Kidney capillary endothelial cell (primary cell): ENCODE measurements at regions not wholly inside any gene's neighbourhood (a gene's known extent, or its start where the extent isn't known, plus 50 kb on each side); places are given as distances from the start of the nearest gene placed in this dataset.

ENCODE experiments used
- DNase-seq: peaks from one replicate; pipeline ENCODE4 v3.0.0-alpha.2; 2018; ENCODE audit warnings: low spot score

GRCh38 chr13:78426183-78426582 is 177.2 kb downstream of the POU4F1 start:
- DNase-seq, result no peak

DNA sequence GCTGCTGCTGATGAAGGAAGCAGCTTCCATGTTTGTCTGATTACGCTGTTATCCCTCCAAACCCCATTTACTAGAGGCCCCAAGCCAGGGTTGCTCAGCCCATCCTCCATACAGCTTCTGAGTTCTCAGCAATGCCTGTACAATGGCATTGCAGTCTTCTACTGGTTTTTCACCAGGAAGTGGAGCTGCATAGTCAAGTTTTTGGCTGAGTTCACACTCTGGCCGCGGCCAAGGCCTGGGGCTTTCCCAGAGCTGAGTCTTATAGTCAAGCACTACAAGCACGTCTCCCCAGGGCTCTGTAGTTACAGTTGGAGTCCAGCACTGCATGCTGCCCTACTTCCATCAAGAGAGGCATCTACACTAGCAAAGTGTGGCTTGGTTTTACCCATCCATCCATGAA is 182.5 kb downstream of the POU4F1 start:
- DNase-seq, result no peak

GRCh38 chr13:78413887-78414553 is 189.3 kb downstream of the POU4F1 start:
- no peak for DNase-seq

- DNase-seq, result no peak
Observed at GRCh38 chr13:78410847-78411246, 192.5 kb downstream of the POU4F1 start.

DNA sequence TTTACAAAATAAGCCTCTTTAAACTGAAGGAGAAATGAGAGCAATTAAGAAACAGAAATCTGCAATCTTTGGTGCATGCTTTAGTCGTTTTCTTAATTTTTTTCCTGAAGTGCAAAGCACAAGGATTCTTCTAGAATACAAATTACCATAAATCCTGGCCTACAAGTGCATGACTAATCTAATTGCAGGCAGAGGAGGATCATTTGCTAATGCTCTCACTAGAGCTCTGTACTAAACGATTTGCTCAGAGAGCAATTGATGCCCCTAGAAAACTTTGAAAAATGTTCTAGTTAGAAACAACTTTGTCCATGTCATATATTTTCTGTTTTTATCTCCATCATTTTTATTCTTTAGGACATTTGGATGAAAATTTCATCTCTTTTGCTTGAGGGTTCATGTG is 193.2 kb downstream of the POU4F1 start:
- no peak for DNase-seq

DNA sequence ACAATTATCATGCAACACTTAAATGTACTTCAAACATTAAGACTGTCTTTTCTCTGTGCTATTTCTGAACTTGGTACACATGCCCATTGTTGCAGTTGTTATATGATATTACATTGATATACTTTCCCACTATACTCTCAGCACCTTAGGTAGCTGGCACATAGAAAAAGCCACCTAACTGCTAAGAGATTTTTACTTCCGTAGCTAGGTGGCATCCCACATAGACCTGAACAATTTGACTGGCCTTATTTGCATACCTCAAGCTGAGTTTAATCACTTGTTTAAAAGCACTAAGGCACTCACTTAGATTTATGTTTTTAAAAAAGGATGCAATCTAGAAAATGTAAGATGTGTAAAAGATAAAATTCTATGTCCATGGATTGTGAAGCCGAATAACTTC is 194.2 kb downstream of the POU4F1 start:
- no peak for DNase-seq

DNA sequence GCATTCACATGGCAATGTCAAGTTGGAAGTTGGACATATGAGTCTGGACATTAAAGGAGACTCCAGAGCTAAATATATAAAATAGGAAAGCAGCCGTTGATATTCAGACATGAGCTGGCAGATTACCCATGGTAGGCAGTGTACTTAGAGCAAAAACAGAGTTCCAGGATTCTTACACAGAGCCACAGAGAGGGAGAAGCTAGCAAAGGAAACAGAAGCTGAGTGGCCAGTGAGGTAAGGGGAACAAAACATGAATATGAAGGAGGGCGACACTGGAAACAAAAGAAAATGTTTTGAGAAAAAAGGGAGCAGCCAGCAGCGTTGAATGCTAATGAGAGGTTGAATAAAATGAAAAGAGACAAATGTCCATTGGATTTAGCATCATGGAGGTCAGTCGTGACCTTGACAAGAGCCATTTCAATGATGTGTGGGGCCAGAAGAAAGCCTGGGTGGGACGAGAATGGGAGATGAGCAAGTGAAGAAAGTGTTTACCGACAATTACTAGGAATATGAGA is 198.4 kb downstream of the POU4F1 start:
- DNase-seq, result no peak

DNA sequence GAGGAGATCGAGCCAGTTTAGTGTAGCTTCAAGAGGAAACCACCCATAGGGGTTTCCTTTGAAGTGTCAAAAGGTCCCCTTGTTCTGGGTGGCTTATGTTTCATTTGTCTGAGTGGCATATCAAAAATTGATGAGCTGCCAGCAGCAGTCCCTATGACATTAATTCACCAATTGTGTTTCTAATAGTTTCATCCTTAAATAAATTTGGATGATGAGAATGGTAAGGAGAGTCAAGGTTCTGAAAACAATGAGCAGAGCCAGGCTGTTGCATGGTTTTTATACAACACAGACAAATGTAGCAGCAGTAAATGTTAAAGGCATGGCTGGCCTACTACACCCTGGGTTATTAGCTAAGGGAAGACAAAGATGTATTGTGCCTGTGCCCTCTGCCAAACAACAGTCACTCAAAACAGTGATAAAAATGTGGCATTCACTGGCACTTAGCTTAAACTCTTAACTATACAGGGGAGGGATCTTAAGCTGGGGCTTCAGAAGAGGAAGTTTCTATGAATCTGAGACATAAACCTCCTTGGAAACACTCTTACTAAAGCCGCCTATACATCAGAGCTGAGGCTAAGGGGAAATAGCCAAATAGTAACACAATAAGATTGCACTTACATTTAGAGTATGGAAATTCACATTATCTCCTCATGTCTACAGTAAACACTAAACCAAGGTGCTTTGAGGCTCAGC is 200.5 kb downstream of the POU4F1 start:
- DNase-seq, result no peak

- DNase-seq, result no peak
Observed at GRCh38 chr13:78401873-78402707, 201.3 kb downstream of the POU4F1 start.

DNA sequence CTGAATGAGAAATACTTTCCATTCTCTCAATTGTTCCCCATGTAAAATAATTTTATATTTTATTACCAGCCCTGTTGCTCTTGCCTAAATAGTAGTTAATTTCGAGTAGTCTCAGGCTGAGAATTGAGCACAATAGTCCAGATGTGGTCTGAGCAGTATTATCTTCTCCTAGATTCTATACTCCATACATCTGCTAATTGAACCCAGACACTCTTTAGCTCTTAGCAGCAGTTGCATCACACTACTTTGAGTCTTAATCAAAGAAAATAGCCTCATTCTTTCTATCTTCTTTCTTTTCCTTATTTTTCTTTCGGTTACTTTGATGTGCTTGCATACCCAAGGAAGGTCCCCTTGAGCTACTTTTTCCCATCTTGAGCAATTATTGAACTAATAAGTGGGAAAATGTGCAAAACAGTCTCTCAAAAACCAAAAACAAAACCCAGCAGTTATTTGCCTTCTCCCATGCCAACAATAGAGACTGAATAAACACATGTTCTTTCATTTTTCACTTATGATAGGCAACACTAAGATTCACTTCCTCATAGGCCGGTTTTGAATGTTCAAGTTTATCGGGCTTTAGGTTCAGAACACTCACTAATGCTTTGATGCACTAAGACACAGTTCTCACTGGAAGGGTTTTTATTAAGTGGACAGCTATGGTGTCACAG is 204.5 kb downstream of the POU4F1 start:
- DNase-seq, result no peak

DNA sequence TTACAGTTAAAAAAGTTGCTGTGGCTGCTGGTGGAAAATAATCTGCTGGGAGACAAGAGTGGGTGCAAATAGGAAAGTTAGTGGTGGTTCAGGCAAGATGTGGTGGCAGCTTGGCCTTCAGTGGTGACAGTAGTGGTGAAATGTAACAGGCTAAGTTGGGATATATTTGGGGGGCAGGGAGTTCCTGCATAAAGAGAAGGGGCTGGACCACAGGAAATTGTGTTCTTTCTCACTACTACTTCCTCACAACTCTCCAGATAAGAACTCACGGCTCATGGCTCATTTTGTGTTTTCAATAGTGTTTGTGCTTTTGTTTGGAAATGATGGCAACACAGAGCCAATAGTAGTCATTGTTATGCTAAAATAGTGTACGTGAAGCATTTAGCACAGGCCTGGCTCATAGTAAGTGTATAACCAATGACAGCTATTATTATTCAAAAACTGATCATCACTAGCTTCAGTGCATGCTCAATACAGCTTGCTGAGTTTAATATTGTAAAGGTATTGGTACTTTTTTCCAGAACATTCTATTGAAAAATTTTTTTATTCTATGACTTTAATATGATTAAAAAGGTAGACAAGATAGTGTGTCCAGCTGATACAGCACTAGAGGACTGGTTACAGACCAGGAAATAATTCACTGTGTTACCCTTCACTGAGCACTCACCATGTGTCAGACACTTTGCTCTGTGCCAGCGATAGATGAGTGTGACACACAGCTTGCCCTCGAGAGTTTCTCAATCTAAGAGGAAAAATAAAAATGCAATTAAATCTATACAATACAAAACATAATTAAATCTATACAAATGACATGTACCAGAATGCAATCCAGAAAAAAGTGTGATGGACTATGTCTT is 209.8 kb downstream of the POU4F1 start:
- DNase-seq, result no peak

DNA sequence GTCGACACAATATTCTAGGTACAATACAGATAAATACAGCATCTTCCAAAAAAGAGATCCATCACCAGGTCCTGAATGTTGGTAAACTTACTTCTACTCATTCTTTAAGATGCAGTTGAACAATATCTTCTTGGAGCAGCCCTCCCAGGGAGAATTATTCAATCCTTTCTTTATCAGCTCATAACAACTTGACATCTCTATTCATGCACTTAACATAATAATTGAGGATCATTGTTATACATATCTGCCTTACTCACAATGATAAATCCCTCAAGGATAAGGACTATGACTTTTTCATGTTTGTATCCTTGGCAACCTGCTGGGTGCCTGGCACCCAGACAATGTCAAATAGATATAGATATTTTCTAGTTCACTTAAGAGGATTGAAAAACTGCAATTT is 219.5 kb downstream of the POU4F1 start:
- no peak for DNase-seq

GRCh38 chr13:78383071-78383484 is 220.3 kb downstream of the POU4F1 start:
- no peak for DNase-seq

GRCh38 chr13:78382491-78382890 is 220.9 kb downstream of the POU4F1 start:
- no peak for DNase-seq

- no peak for DNase-seq
Observed at GRCh38 chr13:78376822-78377221, 226.5 kb downstream of the POU4F1 start.

DNA sequence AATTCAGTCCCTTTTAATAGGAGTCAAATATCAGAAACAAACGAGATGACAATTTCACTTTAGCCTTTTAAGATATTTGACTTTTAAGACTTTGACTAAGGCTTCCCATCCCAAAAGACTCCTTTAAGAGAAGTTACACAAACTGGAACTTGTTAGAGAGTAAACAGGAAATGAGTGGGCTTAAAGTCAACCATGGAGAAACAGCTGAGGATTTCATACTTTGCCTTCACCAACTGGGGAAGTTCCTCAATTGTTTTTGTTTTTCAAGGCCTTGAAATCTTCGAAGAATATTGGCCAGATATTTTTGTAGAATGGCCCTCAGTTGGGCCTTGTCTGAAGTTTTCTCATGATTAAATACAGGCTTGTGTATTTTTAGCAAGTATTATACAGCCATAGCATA is 227.3 kb downstream of the POU4F1 start:
- no peak for DNase-seq

GRCh38 chr13:78372581-78372980 is 230.8 kb downstream of the POU4F1 start:
- DNase-seq, result no peak

GRCh38 chr13:78370231-78370630 is 233.1 kb downstream of the POU4F1 start:
- DNase-seq, result no peak

GRCh38 chr13:78364711-78365110 is 238.6 kb downstream of the POU4F1 start:
- no peak for DNase-seq

DNA sequence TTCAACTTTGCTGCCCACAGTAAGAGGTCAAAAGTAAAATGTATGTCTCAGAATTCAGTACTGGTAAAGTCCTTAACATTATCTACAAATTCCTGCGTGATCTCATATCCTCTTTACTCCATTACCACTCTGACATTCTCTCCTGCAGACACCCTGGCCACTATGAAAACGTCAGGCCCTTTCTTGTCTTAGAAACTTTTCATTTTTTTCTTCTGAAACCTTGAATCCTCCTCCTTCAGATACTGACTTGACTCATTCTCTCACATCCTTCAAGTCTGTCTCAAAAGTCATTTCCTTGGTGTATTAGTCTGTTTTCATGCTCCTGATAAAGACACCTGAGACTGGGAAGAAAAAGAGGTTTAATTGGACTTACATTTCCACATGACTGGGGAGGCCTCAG is 262.3 kb downstream of the POU4F1 start:
- no peak for DNase-seq

GRCh38 chr13:78339927-78340326 is 263.4 kb downstream of the POU4F1 start:
- DNase-seq, result no peak
